Neural progenitor cell (in vitro differentiated cells): ENCODE measurements at regions not wholly inside any gene's neighbourhood (a gene's known extent, or its start where the extent isn't known, plus 50 kb on each side); places are given as distances from the start of the nearest gene placed in this dataset.

ENCODE experiments used
- DNase-seq: peaks from one replicate; pipeline ENCODE4 v3.0.0-alpha.2; 2016; ENCODE audit warnings: low spot score
- H2AFZ ChIP-seq: fragments of 200-600 bp; sonication (generic); replicated peaks from 2 replicates; pipeline ENCODE4 v1.6.1; 2016; ENCODE audit warnings: antibody characterized with exemption
- H3F3A ChIP-seq: fragments of 200-600 bp; sonication (generic); 2 replicates; pipeline ENCODE4 v1.6.1; 2016; ENCODE audit warnings: antibody characterized with exemption, low read depth
- H3K27ac ChIP-seq: fragments of 200-600 bp; sonication (generic); 2 replicates; pipeline ENCODE4 v1.5.1; 2016; ENCODE audit warnings: mild to moderate bottlenecking
- H3K27me3 ChIP-seq: fragments of 200-600 bp; sonication (generic); 2 replicates; pipeline ENCODE4 v1.6.1; 2016; ENCODE audit warnings: mild to moderate bottlenecking, moderate library complexity
- H3K36me3 ChIP-seq: fragments of 200-600 bp; sonication (generic); 2 replicates; pipeline ENCODE4 v1.5.1; 2016
- H3K4me1 ChIP-seq: fragments of 200-600 bp; sonication (generic); 2 replicates; pipeline ENCODE4 v1.6.1; 2016; ENCODE audit warnings: mixed run types
- H3K4me2 ChIP-seq: fragments of 200-600 bp; sonication (generic); 2 replicates; pipeline ENCODE4 v1.6.1; 2016
- H3K4me3 ChIP-seq: fragments of 200-600 bp; sonication (generic); 2 replicates; pipeline ENCODE4 v1.5.1; 2016
- H3K79me2 ChIP-seq: fragments of 200-600 bp; sonication (generic); 2 replicates; pipeline ENCODE4 v1.6.1; 2016; ENCODE audit warnings: low read depth
- H3K9ac ChIP-seq: fragments of 200-600 bp; sonication (generic); 2 replicates; pipeline ENCODE4 v1.6.1; 2016
- H3K9me3 ChIP-seq: fragments of 200-600 bp; sonication (generic); 2 replicates; pipeline ENCODE4 v1.5.1; 2016; ENCODE audit warnings: low read depth
- H4K20me1 ChIP-seq: fragments of 200-600 bp; sonication (generic); 2 replicates; pipeline ENCODE4 v1.6.1; 2016; ENCODE audit warnings: low read depth
- H3K27ac Mint-ChIP-seq: 3 replicates; pipeline ENCODE4 v1.8.0; 2021; ENCODE audit warnings: mixed read lengths
- H3K27me3 Mint-ChIP-seq: 2 replicates; pipeline ENCODE4 v1.8.0; 2022; ENCODE audit warnings: low read depth, mild to moderate bottlenecking, inconsistent platforms, moderate library complexity, mixed read lengths; ENCODE audit not compliant: insufficient read depth
- H3K36me3 Mint-ChIP-seq: 3 replicates; pipeline ENCODE4 v1.8.0; 2021; ENCODE audit warnings: mixed read lengths
- H3K4me1 Mint-ChIP-seq: 3 replicates; pipeline ENCODE4 v1.8.0; 2021; ENCODE audit warnings: mixed read lengths
- H3K4me3 Mint-ChIP-seq: 3 replicates; pipeline ENCODE4 v1.8.0; 2021; ENCODE audit warnings: mild to moderate bottlenecking, moderate library complexity, mixed read lengths
- H3K9me3 Mint-ChIP-seq: 3 replicates; pipeline ENCODE4 v1.8.0; 2020; ENCODE audit warnings: mixed read lengths
- CTCF ChIP-seq: fragments of 200-600 bp; sonication (generic); IDR thresholded peaks from 2 replicates; pipeline ENCODE4 v1.5.1; 2017; ENCODE audit warnings: antibody characterized with exemption, mild to moderate bottlenecking
- EZH2 ChIP-seq: fragments of 200-600 bp; sonication (generic); IDR thresholded peaks from 2 replicates; pipeline ENCODE4 v1.6.1; 2017; ENCODE audit warnings: antibody characterized with exemption, mild to moderate bottlenecking, moderate library complexity
- EZH2phosphoT487 ChIP-seq: fragments of 200-600 bp; sonication (generic); IDR thresholded peaks from 2 replicates; pipeline ENCODE4 v1.6.1; 2017; ENCODE audit warnings: antibody characterized with exemption

GRCh38 chr1:184284900-184285299, 101.9 kb upstream of the C1orf21 start:
- H3K27ac ChIP-seq = no peak overlapping the region
- no peaks in the 10 kb centered on the region for H3K4me1 ChIP-seq
- Mint-ChIP-seq H3K9me3 (peaks cover 17% of the 10 kb centered on the region), H3K27ac (no peak overlapping the region), H3K27me3 (peaks cover 8% of the 10 kb centered on the region), H3K4me3 (no peak overlapping the region), H3K36me3 (no peaks in the 10 kb centered on the region), H3K4me1 (no peaks in the 10 kb centered on the region)
- TF ChIP-seq EZH2phosphoT487 (no peak), EZH2 (no peak), CTCF (no peak)
- H4K20me1 ChIP-seq = no peaks in the 10 kb centered on the region
- no peaks in the 10 kb centered on the region for H3K79me2 ChIP-seq
- no peak overlapping the region for H3K4me3 ChIP-seq
- H3K36me3 ChIP-seq = no peaks in the 10 kb centered on the region
- no peak overlapping the region for H3K4me2 ChIP-seq
- no peaks in the 10 kb centered on the region for H3K27me3 ChIP-seq
- no peak overlapping the region for H3K9ac ChIP-seq
- H3F3A ChIP-seq = no peaks in the 10 kb centered on the region
- no peak overlapping the region for H2AFZ ChIP-seq
- no peaks in the 10 kb centered on the region for H3K9me3 ChIP-seq
- no peak for DNase-seq

GRCh38 chr1:184285401-184286087, 101.3 kb upstream of the C1orf21 start:
- H3K4me1 ChIP-seq = no peaks in the 10 kb centered on the region
- H3K27me3 Mint-ChIP-seq = peaks cover 8% of the 10 kb centered on the region
- no peak overlapping the region for H3K27ac Mint-ChIP-seq
- H3K4me3 Mint-ChIP-seq = no peak overlapping the region
- H3K4me1 Mint-ChIP-seq = no peaks in the 10 kb centered on the region
- H3K9me3 ChIP-seq = no peaks in the 10 kb centered on the region
- no peaks in the 10 kb centered on the region for H3K79me2 ChIP-seq
- no peaks in the 10 kb centered on the region for H4K20me1 ChIP-seq
- DNase-seq = no peak
- H3K4me3 ChIP-seq = no peak overlapping the region
- no peak overlapping the region for H3K4me2 ChIP-seq
- H3K9me3 Mint-ChIP-seq = peaks cover 22% of the 10 kb centered on the region
- H3F3A ChIP-seq = no peaks in the 10 kb centered on the region
- no peak overlapping the region for H2AFZ ChIP-seq
- TF ChIP-seq EZH2 (no peak), EZH2phosphoT487 (no peak), CTCF (no peak)
- no peaks in the 10 kb centered on the region for H3K36me3 ChIP-seq
- H3K9ac ChIP-seq = no peak overlapping the region
- H3K27me3 ChIP-seq = no peaks in the 10 kb centered on the region
- peaks cover 1% of the 10 kb centered on the region for H3K36me3 Mint-ChIP-seq
- no peak overlapping the region for H3K27ac ChIP-seq

- H3K27ac Mint-ChIP-seq = no peak overlapping the region
- H3K27ac ChIP-seq = no peak overlapping the region
- peaks cover 8% of the 10 kb centered on the region for H3K27me3 Mint-ChIP-seq
- no peaks in the 10 kb centered on the region for H3K27me3 ChIP-seq
- no peaks in the 10 kb centered on the region for H3K36me3 ChIP-seq
- no peaks in the 10 kb centered on the region for H3K79me2 ChIP-seq
- no peak overlapping the region for H3K9ac ChIP-seq
- TF ChIP-seq EZH2phosphoT487 = no peak
- no peak for TF ChIP-seq CTCF
- TF ChIP-seq EZH2 = no peak
- H2AFZ ChIP-seq = no peak overlapping the region
- no peak for DNase-seq
- H4K20me1 ChIP-seq = no peaks in the 10 kb centered on the region
- no peak overlapping the region for H3K4me3 ChIP-seq
- no peak overlapping the region for H3K4me3 Mint-ChIP-seq
- H3K4me2 ChIP-seq = no peak overlapping the region
- H3K4me1 Mint-ChIP-seq = no peaks in the 10 kb centered on the region
- no peaks in the 10 kb centered on the region for H3F3A ChIP-seq
- H3K36me3 Mint-ChIP-seq = peaks cover 6% of the 10 kb centered on the region
- no peaks in the 10 kb centered on the region for H3K9me3 ChIP-seq
- H3K9me3 Mint-ChIP-seq = peaks cover 34% of the 10 kb centered on the region
- H3K4me1 ChIP-seq = no peaks in the 10 kb centered on the region
Measured at GRCh38 chr1:184287001-184287400, 99.8 kb upstream of the C1orf21 start.
